BLaER1 (cell line): ENCODE measurements at regions not wholly inside any gene's neighbourhood (a gene's known extent, or its start where the extent isn't known, plus 50 kb on each side); places are given as distances from the start of the nearest gene placed in this dataset.

Source experiments
- H3K27ac ChIP-seq: shearing (Covaris generic); formaldehyde crosslinking; 2 replicates; pipeline ENCODE4 v1.8.1; 2022
- H3K27me3 ChIP-seq: shearing (Covaris generic); formaldehyde crosslinking; 2 replicates; pipeline ENCODE4 v1.8.1; 2022
- H3K36me3 ChIP-seq: shearing (Covaris generic); formaldehyde crosslinking; 2 replicates; pipeline ENCODE4 v1.8.1; 2022
- H3K4me1 ChIP-seq: shearing (Covaris generic); formaldehyde crosslinking; 2 replicates; pipeline ENCODE4 v1.8.1; 2022
- H3K4me2 ChIP-seq: shearing (Covaris generic); formaldehyde crosslinking; 2 replicates; pipeline ENCODE4 v1.8.1; 2022
- H3K4me3 ChIP-seq: shearing (Covaris generic); formaldehyde crosslinking; 2 replicates; pipeline ENCODE4 v1.8.1; 2022
- H3K9ac ChIP-seq: shearing (Covaris generic); formaldehyde crosslinking; 2 replicates; pipeline ENCODE4 v1.8.1; 2022
- H3K9me3 ChIP-seq: shearing (Covaris generic); formaldehyde crosslinking; 2 replicates; pipeline ENCODE4 v1.8.1; 2022
- H4K20me1 ChIP-seq: shearing (Covaris generic); formaldehyde crosslinking; 2 replicates; pipeline ENCODE4 v1.8.1; 2022
- Cebpa-rat ChIP-seq: shearing (Covaris generic); IDR thresholded peaks from 2 replicates; pipeline ENCODE4 v1.8.1; 2022

DNA sequence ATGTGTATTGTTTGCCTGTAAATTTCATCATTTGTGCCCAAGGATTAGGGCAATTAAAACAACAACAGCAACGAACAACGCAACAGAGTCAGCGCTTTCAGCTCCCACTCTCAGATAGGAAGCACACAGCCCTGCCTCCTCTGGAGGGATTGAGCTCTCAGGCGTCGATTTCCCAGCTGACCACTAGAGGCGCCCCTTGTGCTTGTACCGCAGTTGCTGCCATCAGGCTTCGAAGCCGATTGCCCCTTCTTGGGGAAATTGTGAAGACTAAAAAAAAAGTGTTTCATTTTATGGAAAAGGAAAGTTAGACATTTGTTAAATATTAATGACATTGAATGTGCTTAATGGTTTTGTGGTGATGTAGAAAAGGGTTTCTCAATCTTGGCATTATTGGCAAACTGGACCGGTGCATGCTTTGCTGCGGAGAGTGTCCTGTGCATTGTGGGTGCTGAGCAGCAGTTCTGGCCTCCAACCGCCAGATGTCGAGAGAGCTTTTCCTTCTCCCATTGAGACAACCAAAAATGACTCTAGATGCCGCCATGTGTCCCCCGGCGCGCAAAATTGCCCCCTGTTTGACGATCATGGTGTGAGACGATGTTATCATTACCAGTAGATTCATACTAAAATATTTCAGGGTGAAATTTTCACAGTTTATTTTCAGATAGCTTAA lies 650.4 kb upstream of the RBFOX1 start:
- Histone ChIP-seq H3K27me3 (no peaks in the 10 kb centered on the region), H3K4me2 (no peak overlapping the region), H3K4me3 (no peak overlapping the region), H3K9me3 (no peaks in the 10 kb centered on the region), H4K20me1 (no peaks in the 10 kb centered on the region), H3K36me3 (no peaks in the 10 kb centered on the region), H3K27ac (no peak overlapping the region), H3K9ac (no peak overlapping the region), H3K4me1 (peaks cover 11% of the 10 kb centered on the region)
- no peak for TF ChIP-seq Cebpa-rat

DNA sequence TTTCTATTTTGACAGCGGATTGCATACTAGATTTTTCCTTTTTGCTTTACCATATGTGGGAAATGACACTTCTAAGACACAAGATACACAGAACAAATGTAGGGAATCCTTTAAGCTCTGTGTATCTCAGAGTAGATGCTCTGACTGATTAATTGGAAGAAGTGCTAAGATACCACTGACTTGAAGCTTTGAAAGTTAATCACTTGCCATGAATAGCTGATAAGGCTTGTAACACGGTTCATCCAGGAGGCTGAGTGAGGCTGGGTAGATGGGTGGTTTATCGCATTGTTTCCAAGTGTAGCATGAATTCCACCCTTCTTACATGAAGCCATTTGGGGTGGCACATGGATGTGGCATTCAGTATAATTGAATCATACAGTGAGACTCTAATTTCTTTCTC lies 654.1 kb upstream of the RBFOX1 start:
- no peaks in the 10 kb centered on the region for H3K27me3 ChIP-seq
- no peak overlapping the region for H3K27ac ChIP-seq
- no peak overlapping the region for H3K4me2 ChIP-seq
- no peak overlapping the region for H3K4me3 ChIP-seq
- no peaks in the 10 kb centered on the region for H4K20me1 ChIP-seq
- H3K9ac ChIP-seq, result no peak overlapping the region
- peaks cover 11% of the 10 kb centered on the region for H3K4me1 ChIP-seq
- H3K36me3 ChIP-seq, result no peaks in the 10 kb centered on the region
- H3K9me3 ChIP-seq, result no peaks in the 10 kb centered on the region
- no peak for TF ChIP-seq Cebpa-rat

DNA sequence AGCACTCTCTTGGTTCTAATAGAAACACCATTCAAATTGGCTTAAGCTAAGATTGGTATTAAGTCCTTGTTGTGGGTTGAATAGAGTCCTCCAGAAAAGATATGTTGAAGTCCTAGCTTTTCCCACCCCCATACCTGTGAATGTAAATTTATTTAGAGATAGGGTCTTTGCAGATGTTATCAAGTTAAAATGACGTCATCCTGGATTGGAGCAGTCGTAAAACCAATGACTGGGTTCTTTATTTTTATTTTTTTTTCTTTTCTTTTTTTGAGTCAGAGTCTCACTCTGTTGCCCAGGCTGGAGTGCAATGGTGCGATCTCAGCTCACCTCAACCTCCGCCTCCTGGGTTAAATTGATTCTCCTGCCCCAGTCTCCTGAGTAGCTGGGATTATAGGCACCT lies 658.6 kb upstream of the RBFOX1 start:
- Histone ChIP-seq H4K20me1 (no peaks in the 10 kb centered on the region), H3K4me3 (no peak overlapping the region), H3K9ac (no peak overlapping the region), H3K36me3 (no peaks in the 10 kb centered on the region), H3K4me2 (no peak overlapping the region), H3K27ac (no peak overlapping the region), H3K27me3 (no peaks in the 10 kb centered on the region), H3K4me1 (peaks cover 1% of the 10 kb centered on the region), H3K9me3 (no peaks in the 10 kb centered on the region)
- TF ChIP-seq Cebpa-rat, result no peak

GRCh38 chr16:6672507-6672906 lies 660.1 kb upstream of the RBFOX1 start:
- no peaks in the 10 kb centered on the region for H4K20me1 ChIP-seq
- no peak overlapping the region for H3K9ac ChIP-seq
- no peak overlapping the region for H3K4me2 ChIP-seq
- no peak overlapping the region for H3K27ac ChIP-seq
- H3K9me3 ChIP-seq, result no peaks in the 10 kb centered on the region
- no peaks in the 10 kb centered on the region for H3K4me1 ChIP-seq
- TF ChIP-seq Cebpa-rat, result no peak
- H3K36me3 ChIP-seq, result no peaks in the 10 kb centered on the region
- H3K27me3 ChIP-seq, result no peaks in the 10 kb centered on the region
- no peak overlapping the region for H3K4me3 ChIP-seq

- no peak for TF ChIP-seq Cebpa-rat
- Histone ChIP-seq H4K20me1 (no peaks in the 10 kb centered on the region), H3K9ac (no peak overlapping the region), H3K4me3 (no peak overlapping the region), H3K4me1 (no peaks in the 10 kb centered on the region), H3K27me3 (no peaks in the 10 kb centered on the region), H3K27ac (no peak overlapping the region), H3K36me3 (no peaks in the 10 kb centered on the region), H3K4me2 (no peak overlapping the region), H3K9me3 (no peaks in the 10 kb centered on the region)
These were observed 665.3 kb upstream of the RBFOX1 start for GRCh38 chr16:6667393-6667792.

GRCh38 chr16:6665126-6665525 lies 667.5 kb upstream of the RBFOX1 start:
- H3K27ac ChIP-seq, result no peak overlapping the region
- H3K36me3 ChIP-seq, result no peaks in the 10 kb centered on the region
- TF ChIP-seq Cebpa-rat, result no peak
- no peaks in the 10 kb centered on the region for H3K27me3 ChIP-seq
- H3K4me2 ChIP-seq, result no peak overlapping the region
- no peak overlapping the region for H3K4me3 ChIP-seq
- no peak overlapping the region for H3K9ac ChIP-seq
- no peaks in the 10 kb centered on the region for H4K20me1 ChIP-seq
- no peaks in the 10 kb centered on the region for H3K4me1 ChIP-seq
- H3K9me3 ChIP-seq, result no peaks in the 10 kb centered on the region

DNA sequence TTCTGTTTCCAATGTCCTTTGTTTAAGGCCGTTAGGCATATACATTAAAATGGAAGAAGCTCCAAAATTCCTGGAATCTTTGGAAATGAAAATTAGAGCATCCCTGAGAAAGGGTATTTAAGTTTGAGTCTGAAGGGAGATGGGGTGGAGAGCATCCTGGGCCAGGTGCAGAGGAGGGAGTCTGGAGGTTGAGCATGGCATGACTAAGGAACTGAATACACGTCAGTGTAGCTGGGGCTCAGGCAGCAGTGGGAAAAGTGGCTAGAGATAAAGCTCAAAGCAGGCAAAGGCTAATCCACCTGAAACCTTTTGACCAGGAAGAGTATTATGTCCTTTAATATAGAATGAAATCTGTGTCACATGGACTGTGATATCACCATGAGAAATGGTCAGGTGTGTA lies 669.0 kb upstream of the RBFOX1 start:
- Histone ChIP-seq H4K20me1 (no peaks in the 10 kb centered on the region), H3K4me3 (no peak overlapping the region), H3K36me3 (no peaks in the 10 kb centered on the region), H3K27me3 (no peaks in the 10 kb centered on the region), H3K4me1 (no peaks in the 10 kb centered on the region), H3K9ac (no peak overlapping the region), H3K4me2 (no peak overlapping the region), H3K27ac (no peak overlapping the region), H3K9me3 (no peaks in the 10 kb centered on the region)
- no peak for TF ChIP-seq Cebpa-rat

DNA sequence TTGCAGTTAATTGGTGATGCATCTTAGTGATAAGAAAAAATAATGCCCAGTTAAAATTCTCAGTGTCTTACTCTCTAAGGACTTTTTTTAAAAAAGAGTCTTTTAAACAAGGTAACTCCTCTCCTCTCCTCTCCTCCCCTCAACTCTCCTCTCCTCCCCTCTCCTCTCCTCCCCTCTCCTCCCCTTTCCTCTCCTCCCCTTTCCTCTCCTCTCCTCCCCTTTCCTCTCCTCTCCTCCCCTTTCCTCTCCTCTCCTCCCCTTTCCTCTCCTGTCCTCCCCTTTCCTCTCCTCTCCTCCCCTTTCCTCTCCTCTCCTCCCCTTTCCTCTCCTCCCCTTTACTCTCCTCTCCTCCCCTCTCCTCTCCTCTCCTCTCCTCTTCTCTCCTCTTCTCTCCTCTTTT lies 675.9 kb upstream of the RBFOX1 start:
- Histone ChIP-seq H3K4me3 (no peak overlapping the region), H3K36me3 (no peaks in the 10 kb centered on the region), H3K9ac (no peak overlapping the region)

DNA sequence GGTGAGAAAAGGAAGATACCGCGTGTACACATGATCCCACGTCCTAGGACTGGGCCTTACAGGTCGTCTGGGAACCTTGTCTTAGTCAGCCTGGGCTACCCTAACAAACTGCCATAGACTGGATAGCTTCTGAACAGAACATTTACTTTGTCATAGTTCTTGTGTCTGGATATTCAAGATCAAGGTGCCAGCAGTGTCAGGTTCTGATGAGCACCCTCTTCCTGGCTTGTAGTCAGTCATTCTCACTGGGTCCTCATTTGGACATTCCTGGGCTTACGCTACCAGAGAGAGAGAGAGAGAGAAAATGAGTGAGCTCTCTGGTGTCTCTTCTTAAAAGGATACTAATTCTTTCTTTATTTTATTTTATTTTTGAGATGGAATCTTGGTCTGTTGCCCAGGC lies 685.8 kb upstream of the RBFOX1 start:
- no peak overlapping the region for H3K27ac ChIP-seq
- H3K4me1 ChIP-seq, result no peaks in the 10 kb centered on the region

More for the DNA sequence above, 675.9 kb upstream of the RBFOX1 start:
- Histone ChIP-seq H3K27me3 (no peaks in the 10 kb centered on the region), H3K4me1 (no peaks in the 10 kb centered on the region), H4K20me1 (no peaks in the 10 kb centered on the region), H3K9me3 (no peaks in the 10 kb centered on the region), H3K27ac (no peak overlapping the region), H3K4me2 (no peak overlapping the region)
- no peak for TF ChIP-seq Cebpa-rat

DNA sequence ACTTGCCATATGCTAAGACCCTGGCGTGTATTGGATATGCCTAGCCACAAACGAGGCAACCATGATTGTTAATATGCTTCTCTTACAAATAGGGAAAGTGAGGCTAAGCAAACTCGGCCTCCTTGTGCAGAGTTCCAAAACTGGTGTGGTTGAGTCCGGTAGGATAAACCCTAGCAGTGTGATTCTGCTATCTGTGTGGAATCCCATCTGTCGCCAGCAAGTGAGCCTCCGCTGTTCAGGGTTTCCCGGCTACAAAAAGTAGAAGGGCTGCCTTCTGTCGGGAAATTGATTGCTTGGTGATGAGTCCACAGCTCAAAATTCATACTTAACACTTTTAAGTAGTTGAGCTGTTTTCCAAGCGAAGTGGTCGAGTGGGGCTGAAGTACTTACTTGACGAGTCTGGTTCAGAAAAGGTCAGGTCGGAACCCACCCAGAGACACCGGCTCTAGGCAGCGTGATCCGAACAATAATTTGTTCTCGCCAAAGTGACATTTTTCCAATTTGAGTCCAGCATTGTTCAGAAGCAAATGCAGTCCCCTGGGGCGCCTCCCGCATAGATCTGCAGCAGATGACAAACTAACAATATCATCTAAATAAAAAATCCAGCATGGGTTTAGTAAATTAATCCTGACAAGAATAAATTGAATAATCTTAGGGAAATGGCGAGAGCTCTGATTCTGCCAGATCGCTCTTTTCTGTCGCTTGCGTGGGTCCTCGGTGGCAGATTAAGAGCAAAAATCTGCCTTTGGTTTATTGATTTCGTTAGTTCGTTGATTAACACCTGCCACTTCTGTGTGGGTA lies 686.7 kb upstream of the RBFOX1 start:
- Histone ChIP-seq H3K36me3 (no peaks in the 10 kb centered on the region), H3K4me3 (no peak overlapping the region), H3K27ac (no peak overlapping the region), H4K20me1 (no peaks in the 10 kb centered on the region), H3K4me2 (no peak overlapping the region), H3K27me3 (peaks cover 13% of the 10 kb centered on the region; the same call in 1 of the 2 replicates), H3K9me3 (no peaks in the 10 kb centered on the region), H3K4me1 (no peaks in the 10 kb centered on the region), H3K9ac (no peak overlapping the region)
- TF ChIP-seq Cebpa-rat, result no peak

More for the DNA sequence above, 685.8 kb upstream of the RBFOX1 start:
- no peaks in the 10 kb centered on the region for H3K36me3 ChIP-seq
- H3K4me3 ChIP-seq, result no peak overlapping the region
- H3K9ac ChIP-seq, result no peak overlapping the region
- TF ChIP-seq Cebpa-rat, result no peak
- H4K20me1 ChIP-seq, result no peaks in the 10 kb centered on the region
- peaks cover 5% of the 10 kb centered on the region; the same call in 1 of the 2 replicates for H3K27me3 ChIP-seq
- no peaks in the 10 kb centered on the region for H3K9me3 ChIP-seq
- H3K4me2 ChIP-seq, result no peak overlapping the region
